ENCODE measurements at regions not wholly inside any gene's neighbourhood (a gene's known extent, or its start where the extent isn't known, plus 50 kb on each side); places are given as distances from the start of the nearest gene placed in this dataset.

GRCh38 chr3:124447845-124448244, 282.4 kb upstream of the UMPS start:
- TF ChIP-seq RBM39 (IDR thresholded peaks at IDR 0.05; ENCODE audit: low read depth, low read length, poor library complexity, severe bottlenecking) (no peak), GMEB1 (CRISPR knock-in tag; IDR thresholded peaks at IDR 0.05; ENCODE audit: borderline replicate concordance) (no peak), ETS1 (CRISPR knock-in tag; IDR thresholded peaks at IDR 0.05) (no peak), ZNF839 (CRISPR knock-in tag; IDR thresholded peaks at IDR 0.05; ENCODE audit: borderline replicate concordance) (no peak), BCLAF1 (IDR thresholded peaks at IDR 0.05) (no peak), TARDBP (CRISPR knock-in tag; IDR thresholded peaks at IDR 0.05) (no peak), DZIP1 (CRISPR knock-in tag; IDR thresholded peaks at IDR 0.05) (no peak), ZNF570 (CRISPR knock-in tag; IDR thresholded peaks at IDR 0.05; ENCODE audit: borderline replicate concordance) (no peak), ASH2L (IDR thresholded peaks at IDR 0.05; ENCODE audit: insufficient read length, low read depth, low read length) (no peak), ZNF274 (CRISPR knock-in tag; IDR thresholded peaks at IDR 0.05) (no peak), ZNF512 (CRISPR knock-in tag; IDR thresholded peaks at IDR 0.05) (no peak), ZNF879 (CRISPR knock-in tag; IDR thresholded peaks at IDR 0.05) (no peak), SNAPC5 (CRISPR knock-in tag; IDR thresholded peaks at IDR 0.05; ENCODE audit: borderline replicate concordance) (no peak)

Data from HepG2 (cell line).